ENCODE measurements at regions not wholly inside any gene's neighbourhood (a gene's known extent, or its start where the extent isn't known, plus 50 kb on each side); places are given as distances from the start of the nearest gene placed in this dataset.

DNA sequence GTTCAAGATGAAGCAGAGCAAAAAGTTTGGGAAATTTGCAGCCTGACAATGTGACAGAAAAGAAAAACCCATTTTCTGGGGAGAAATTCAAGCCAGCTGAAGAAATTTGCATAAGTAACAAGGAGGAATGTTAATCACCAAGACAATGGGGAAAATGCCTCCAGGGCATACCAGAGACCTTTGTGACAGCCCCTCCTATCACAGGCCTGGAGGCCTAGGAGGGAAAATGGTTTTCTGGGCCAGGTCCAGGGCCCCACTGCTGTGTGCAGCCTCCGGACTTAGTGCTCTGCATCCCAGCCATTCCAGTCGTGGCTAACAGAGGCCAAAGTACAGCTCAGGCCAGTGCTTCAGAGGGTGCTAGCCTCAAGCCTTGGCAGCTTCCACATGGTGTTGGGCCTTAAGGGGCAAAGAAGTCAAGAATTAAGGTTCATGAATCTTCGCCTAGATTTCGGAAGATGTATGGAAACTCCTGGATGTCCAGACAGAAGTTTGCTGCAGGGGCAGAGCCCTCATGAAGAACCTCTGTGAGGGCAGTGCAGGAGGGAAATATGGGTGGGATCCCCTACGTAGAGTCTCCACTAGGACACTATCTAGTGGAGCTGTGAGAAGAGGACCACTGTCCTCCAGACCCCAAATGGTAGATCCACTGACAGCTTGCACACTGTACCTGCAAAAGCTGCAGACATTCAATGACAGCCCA, 314.1 kb upstream of the TRIB2 start:
- no peak for DNase-seq

DNA sequence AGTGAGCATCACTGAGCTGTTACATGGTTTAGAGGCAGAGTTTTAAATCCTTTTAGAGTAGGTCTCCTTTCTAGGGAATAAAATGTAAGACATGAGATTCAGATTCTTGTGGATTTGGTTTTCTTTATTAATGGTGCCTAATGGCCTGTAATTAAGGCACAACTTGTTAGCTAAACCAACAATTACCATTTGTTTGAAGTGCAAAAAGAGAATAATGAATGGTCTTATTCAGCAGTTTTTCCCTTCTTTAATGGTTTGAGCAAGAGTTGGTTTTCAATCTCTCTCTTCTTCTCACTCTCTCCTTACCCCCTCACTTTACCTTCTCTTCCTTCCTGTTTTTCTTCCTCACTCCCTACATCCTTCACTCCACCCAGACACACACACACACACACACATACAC, 312.2 kb upstream of the TRIB2 start:
- no peak for DNase-seq

DNA sequence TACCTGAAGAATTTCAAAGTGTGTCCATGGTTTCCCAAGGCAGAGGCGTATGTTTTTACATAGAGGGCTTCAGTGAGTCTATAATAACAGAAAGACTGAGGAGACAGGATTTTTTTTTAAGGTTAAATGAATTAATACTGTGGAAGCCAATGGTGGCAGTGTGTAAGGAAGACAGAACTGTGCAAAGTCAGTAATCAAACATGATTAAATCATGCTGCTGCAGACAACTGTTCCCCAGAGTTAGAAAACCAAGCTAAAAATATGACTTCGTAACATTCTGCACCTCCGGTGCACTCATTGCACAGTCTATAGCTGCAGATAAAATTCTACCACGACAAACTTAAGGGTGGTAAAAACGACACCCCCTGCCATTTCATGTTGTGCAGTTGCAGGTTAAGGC, 309.6 kb upstream of the TRIB2 start:
- no peak for DNase-seq

DNA sequence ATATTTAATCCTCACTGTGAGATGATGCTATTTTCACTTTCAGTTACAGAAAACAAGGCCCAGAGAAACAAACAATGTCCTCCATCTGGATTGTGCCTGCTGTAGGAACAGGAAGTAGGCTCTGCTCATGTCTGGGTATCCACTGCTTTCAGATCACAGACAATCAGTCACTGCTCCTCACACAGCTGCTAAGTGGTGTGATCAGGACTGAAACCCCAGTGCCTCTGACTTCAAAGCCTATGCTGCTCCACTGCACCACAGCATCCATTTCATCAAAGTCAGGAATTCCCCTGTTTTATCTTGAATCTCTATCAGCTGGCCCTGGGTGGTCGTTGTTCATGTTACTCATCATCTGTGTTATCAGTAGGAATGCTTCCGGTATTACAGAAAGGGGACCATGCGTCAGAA, 303.8 kb upstream of the TRIB2 start:
- no peak for DNase-seq

DNA sequence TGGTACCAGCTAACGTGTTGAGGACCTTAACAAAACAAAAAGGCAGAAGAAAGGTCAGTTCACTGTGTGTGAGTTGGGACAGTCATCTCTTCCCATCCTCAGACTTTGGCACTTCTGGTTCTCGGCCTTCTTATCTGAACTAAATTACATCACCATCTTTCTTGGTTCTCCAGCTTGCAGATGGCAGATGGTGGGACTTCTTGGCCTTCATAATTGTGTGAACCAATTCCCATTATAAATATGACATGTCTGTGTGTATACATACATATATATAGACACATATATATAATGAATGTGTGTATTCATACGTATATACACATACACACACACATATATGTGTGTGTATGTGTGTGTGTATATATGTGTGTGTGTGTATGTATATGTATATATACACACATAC, 301.2 kb upstream of the TRIB2 start:
- no peak for DNase-seq

DNA sequence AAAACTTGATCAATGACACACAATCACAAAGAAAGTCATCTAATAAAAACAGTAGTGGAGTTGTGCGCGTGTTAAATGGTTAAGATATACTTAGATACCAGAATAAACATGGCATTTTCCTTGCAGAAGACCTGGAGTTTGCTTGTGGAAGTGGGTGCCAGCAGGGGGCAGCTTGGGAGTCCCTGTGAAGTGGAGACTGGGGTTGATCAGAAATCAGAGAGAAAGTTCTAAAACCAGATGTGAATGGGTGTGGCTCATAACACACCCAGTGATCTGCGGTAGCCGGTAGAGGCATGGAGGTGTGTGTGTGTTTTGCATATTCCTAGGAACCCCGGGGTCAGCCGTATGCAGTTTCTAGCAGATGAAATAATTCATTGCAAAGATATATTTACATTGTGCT, 300.1 kb upstream of the TRIB2 start:
- DNase-seq, result peak in 2 of 56 donors; percentile 1 to 19

DNA sequence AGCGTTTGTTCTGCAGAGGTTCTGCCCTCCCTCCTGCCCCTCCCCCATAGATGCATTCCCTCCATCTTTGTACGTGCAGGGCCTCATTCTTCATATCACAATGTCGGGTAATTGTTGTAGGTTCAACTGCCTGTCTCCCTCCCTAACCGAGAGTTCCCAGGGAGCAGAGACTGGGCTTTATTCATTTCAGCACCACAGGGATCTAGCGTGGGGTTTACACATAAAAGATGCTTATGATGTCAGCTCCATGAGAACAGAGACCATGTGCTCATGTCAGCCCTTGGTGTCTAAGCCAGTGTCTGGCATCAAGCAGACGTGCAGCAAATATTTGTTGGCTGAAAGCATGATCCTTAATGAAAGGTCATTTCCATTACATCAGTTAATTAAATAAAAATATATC, 298.9 kb upstream of the TRIB2 start:
- peak in 1 of 56 donors; percentile 2 for DNase-seq

DNA sequence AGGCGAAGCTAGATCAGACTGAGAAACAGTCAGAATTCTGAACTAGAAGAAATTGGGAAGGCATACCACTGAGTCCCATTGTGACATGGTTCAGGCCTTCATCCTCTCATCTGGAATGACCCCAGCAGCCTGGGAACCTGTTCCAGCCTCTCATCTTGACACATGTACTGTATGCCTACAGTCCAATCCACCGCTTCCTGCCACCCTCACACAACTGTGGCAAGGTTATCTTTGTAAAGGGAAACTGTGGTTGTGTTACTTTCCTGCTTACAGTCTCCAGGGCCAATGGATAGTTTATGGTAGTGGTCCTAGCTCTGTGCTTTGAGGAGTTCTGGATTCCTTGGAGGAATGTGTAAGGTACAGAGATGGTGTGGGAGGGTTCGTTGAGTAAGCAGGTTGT, 296.9 kb upstream of the TRIB2 start:
- no peak for DNase-seq

DNA sequence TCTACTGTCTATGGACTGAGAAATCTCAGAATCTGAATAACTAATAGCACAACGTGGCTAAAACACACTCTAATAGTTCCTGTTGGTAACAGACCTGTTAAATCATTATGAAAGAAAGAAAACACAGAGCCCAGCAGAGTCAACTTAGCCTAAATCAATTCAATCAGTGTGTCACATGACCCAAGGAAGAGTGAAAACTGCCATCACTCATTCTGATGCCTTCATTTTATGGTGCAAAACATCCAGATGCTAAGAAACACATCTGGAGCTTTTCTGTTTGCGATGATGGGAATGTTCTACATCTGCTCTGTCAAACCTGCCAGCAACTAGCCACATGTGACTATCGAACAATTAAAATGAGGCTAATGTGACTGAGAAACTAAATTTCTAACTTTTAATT, 295.7 kb upstream of the TRIB2 start:
- DNase-seq, result no peak

DNA sequence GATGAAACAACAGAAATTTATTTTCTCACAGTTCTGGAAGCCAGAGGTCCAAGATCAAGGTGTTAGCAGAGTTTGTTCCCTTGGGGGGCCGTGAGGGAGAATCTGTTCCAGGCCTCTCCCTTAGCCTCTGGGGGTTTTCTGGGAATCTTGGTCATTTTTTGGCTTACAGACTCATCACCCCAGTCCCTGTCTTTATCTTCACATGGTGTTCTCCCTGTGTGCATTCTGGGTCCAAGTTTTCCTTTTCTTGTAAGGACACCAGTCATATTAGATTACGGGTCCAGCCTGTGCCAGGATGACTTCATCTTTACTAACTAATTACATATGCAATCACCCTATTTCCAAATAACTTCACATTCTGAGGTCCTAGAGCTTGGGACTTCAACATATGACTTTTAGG, 292.5 kb upstream of the TRIB2 start:
- no peak for DNase-seq

DNA sequence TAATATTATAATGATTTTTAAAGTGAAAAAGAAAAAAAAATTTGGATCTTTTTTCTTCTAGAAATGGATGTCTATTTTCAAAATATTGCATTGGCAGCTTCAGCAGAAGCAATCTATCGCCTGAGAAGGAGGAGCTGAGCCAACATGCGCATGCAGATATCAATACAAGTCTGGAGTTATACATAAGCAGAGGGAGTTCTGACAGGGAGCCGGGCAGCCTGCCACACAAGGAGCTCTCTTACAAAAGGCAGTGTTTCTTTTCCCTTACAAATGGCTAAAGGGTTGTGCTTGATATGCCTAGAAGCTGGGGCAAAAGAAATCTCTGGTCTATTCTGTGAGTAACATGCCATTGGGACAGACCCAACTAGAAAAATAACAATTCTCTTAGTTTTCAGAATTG, 291.9 kb upstream of the TRIB2 start:
- DNase-seq, result peak in 15 of 56 donors; percentile 2 to 47 (median 13)

DNA sequence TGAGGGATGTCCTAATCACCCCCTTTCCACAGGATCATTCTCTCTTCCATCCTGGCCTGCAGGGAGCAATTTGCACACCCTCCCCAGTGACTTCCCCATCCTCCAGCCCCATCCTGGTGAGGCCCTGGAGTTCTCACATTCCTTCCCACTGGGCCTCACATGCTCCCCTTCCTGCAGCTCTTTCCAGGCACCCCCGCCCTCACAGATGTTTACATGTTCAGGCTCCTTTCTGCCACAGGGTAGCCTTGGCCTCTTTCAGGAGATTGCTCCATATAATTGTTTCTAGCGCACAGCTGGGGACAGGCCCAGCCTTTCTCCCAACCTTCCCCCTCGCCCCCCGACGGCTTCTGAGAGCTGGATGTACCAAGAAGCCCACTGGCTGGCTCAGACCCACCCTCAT, 288.4 kb upstream of the TRIB2 start:
- DNase-seq, result no peak

DNA sequence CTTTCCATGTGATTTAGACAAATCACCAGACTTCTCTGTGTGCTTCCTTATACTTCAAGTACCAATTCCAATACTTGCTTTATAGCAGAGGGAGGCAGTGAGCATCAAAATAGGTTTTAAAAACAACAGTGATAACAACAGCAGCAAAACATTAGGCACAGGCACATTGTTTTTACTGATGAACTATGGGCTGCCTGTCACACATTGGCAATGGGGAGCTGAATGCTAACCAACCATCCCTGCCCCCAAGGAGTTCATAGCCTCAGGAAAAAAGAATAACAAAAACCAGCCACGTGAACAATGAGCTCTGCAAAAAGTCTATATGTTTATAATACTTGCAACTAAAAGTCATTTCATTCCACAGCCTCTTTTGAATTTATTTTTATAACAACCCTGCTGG, 287.9 kb upstream of the TRIB2 start:
- no peak for DNase-seq

DNA sequence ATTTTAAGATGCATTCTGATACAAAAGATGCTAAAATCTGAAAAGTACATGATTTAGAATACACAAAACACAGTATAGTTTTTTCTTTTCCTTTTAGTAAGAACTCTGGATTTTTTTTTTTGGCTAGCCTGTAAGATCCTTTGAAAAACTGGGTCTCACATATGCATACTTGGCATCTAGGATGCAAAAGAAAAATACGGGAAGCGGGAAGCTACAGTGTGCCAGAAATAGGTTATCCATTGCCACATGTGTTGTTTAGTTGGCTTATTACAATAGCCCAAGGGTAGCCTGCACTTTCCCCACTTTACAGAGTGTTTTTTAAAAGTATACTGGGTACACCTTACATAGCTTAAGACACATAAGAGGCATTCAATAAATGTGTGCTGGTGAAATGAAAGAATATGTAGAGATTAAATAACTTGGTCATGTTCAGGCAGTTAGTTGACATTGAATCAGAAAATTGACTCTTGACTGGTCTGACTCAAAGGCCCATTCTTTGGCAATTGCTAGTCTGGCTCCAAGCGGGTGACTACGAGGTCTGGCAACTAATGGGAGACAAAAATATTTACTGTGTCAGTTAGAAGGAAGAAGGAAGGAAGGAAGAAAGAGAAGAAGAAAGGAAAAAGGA, 286.8 kb upstream of the TRIB2 start:
- no peak for DNase-seq

DNA sequence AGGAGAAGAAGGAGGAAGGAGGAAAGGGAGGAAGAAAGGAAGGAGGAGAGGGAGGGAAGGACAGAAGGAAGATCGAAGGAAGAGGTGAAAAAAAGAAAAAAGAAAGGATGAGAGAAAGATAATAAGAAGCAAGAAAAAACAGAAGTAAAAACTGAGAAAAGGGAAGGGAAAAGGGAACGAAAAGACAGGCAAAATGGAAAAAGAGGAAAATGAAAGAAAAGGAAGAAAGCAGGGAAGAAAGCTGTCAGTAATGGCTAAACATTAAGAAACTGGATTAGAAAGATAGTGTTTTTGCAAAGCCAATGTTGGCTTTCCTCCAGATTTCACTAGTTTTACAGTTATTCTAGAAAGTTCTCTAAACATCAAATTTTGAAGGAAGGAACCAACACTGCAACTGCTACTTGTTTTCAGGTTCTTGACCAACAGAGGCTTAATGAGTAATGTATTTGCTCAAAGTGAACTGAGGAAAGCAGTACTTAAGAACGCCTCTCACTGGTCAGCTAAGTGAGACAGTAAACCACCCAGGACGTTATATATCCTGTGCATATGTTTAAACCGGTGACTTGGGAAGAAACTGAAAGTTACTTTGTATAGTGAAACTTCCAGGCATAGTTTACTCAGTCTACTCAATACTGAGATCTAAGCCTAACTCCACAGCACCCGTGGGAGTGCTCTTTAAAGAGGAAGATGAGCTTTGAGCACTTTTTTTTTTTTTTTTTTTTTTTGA, 286.2 kb upstream of the TRIB2 start:
- no peak for DNase-seq

DNA sequence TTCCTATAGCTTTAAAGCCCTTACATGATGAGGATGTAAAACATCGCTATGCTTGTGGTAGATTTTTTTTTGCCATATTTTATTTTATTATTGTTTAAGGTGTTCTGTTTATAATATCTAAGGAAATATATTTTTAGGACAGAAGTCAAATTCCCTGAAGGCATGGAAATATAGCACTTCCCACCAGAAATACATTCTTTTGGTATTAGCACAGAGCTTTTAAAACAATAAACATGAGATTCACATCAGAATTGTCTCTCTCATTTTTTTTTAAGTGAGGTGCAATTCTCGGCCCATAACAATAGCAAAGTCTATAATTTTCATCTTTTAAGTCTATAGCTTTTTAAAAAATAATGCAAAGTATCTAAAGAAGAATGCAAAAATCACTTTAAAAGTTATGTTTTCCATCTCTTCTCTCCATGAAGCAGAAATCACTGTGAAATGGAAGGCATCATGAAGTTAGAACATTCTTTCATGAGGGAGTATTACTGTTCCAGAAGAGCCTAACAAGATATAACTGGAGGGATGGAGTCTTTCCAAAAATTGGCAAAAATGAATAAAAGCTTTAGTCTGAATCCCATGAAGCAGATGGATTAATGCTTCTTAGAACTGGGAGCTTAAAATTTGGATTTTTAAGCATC, 283.6 kb upstream of the TRIB2 start:
- no peak for DNase-seq

DNA sequence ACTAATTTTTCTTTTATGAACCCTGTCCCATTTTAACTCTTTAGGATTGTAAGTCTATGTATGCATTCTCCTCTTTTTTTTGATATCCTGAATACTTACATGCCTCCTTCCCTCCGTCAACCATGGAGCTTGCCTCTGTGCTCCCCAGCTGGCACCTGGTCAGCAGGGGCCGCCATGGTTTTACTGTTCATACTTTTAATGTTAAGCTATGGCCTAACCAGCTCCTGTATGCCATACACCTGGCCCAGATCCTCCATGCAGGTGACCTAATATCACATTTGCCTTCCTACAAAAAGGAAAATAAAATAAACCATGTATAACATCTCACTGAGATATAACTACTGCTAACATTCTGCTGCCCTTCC, 283.1 kb upstream of the TRIB2 start:
- no peak for DNase-seq

DNA sequence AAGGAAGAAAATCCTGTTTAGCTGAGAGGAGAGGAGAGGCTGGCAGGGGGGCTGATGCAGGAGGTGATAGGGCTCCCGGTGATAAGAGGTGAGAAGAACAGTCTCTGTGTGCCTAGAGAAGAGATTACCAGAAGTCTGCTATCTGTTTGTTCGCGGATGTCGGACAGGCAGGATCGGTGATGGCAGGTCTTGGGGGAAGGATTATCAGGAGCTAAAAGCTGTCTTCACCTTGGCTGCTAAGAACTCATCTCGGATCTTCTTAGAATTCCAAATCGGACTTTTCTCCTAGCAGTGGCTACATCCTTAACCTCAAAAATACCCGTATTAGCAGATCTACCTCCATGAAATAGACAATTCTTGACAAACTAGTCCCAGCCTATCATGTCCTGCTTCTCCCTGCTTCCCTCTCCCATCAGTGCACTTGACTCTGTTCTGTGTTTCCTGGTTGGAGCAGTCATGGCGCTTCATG, 282.1 kb upstream of the TRIB2 start:
- DNase-seq, result no peak

DNA sequence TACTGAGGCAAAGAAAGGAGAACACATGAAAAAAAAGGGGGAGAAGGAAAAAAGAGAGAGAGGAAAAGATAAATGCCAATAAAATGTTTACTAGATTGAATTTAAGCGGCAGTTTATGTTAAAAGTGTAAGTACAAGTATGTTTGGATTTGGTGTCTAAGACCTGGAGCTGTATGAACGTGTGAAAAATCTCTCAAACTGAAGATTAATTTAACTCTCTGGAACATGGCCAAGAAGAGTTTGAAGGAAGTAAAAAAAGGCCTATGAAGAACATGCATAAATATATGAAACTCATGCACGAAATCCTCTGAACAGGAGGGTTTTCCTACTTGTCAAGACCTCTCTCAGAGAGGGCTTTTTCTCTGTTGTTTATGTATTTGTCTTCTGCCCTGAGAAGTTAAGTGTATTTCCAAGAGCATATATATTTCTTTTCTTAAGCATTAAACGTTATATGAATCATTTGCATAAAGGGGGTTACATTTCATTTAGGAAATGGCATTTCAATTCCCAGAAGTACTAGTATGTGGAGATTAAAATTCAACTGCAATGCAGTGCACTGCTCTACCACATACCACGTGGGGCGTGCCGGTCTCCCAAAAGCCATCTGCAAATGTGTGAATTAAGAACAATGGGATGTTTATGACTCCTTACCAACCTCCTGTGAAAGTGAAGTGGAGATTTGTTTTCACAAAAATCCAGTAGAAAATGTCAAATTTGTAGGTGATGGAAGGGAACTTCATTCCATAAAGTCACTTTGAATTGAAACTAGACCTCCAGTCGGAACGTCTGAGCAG, 281.1 kb upstream of the TRIB2 start:
- no peak for DNase-seq

DNA sequence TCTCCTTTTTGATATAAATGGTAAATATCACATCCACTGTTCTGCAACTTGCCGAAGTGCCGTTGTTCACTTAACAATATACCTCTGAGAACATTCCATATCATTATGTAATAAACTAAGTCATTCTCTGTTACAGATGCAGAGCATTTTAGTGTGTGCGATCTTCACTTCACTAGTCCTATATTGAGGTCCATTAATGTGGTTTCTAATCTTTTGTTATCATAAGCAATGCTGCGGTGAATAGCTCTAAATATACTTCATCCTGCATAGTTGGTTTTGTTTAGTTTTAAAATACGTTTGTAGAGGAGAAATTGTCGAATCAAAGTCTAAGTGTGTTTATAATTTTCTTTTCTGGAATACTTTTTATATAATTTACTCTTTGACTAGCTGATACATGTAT, 280.3 kb upstream of the TRIB2 start:
- no peak for DNase-seq

DNA sequence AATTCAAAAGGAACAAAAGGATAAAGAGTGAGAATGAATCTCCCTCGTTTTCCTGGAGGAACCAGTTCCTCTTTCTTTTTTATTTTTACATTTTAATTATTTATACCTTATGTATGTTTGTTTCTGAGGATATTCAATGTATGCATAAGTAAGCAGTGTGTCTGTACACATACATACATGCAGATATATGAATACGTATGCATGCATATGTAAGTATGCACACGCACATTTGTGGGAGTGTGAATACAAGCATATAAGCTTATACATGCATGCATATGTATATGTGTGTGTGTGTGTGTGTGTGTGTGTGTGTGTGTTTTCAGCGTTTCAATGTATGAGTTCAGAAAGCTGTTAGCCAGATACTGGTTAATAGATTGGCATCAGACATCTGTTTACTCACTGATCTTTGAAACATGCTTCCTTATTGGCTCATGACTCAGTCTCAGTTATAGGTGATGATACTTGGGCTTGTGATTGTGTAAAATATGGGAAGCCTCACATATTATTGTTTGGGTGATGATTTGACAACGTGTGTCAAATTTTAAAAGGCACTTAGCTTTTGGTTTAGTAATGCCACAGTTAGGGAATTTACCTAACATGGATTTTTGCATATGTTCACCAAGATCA, 279.7 kb upstream of the TRIB2 start:
- DNase-seq, result no peak

Data from amygdala (tissue), 56 donors.